ENCODE measurements at regions not wholly inside any gene's neighbourhood (a gene's known extent, or its start where the extent isn't known, plus 50 kb on each side); places are given as distances from the start of the nearest gene placed in this dataset.
A peak's percentile ranks its signal among the peaks of the same experiment; 100 is the strongest.

DNA sequence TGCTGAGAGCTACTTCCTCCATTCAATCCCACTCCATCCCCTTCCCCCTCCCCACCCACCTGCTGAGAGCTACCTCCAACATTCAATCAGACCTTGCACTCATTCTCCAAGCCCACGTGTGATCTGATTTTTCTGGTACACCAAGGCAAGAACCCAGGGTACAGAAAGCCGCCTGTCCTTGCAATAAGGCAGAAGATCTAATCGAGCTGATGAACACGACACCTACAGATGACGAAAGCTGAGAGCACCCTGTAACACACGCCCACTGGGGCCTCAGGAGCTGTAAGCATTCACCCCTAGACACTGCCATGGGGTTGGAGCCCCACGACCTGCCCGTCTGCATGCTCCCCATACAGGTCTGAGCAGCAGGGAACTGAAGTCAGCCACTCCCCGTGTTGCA lies 58.3 kb downstream of the TRIML1 start:
- Histone ChIP-seq H3K18ac (ENCODE audit: low read length) (no peak overlapping the region), H3K27me3 (ENCODE audit: control insufficient read depth in 3 of 3, insufficient read depth in 3 of 3, low read depth in 1 of 3, low read length in 3 of 3) (no peaks in the 10 kb centered on the region), H3K4me2 (ENCODE audit: insufficient read depth, low read length, poor library complexity, severe bottlenecking) (no peak overlapping the region), H3K9me3 (replicated peaks in 1 of 2; ENCODE audit: control insufficient read depth in 2 of 2, insufficient read depth in 1 of 2, low read depth in 1 of 2, low read length in 2 of 2) (no peaks in the 10 kb centered on the region), H2BK12ac (ENCODE audit: low read length) (no peak overlapping the region), H3K9ac (ENCODE audit: low read depth, low read length, poor library complexity) (no peak overlapping the region), H2BK15ac (ENCODE audit: low read length) (peak overlapping the region; percentile 55), H4K91ac (ENCODE audit: low read depth, low read length, poor library complexity) (no peak overlapping the region), H3K23ac (ENCODE audit: low read depth, low read length, poor library complexity) (no peak overlapping the region), H4K8ac (ENCODE audit: low read depth, low read length) (no peak overlapping the region), H3K4ac (ENCODE audit: low read length) (no peak overlapping the region), H2AK5ac (ENCODE audit: low read depth, low read length) (no peak overlapping the region), H3K4me3 (ENCODE audit: low read length in 2 of 2) (peak overlapping the region in 1 of 2 donors; percentile 29), H3K4me1 (ENCODE audit: control insufficient read depth in 2 of 2, insufficient read depth in 1 of 2, low read depth in 1 of 2, low read length in 2 of 2) (no peaks in the 10 kb centered on the region), H2AFZ (ENCODE audit: low read length) (no peak overlapping the region), H2BK5ac (ENCODE audit: low read length) (peak overlapping the region; percentile 82), H3K79me1 (ENCODE audit: low read depth, low read length) (no peaks in the 10 kb centered on the region), H3K27ac (replicated peaks; ENCODE audit: low read length) (no peak overlapping the region), H3K36me3 (replicated peaks in 1 of 2; ENCODE audit: control insufficient read depth in 2 of 2, insufficient read depth in 2 of 2, low read length in 2 of 2) (no peaks in the 10 kb centered on the region), H2BK120ac (ENCODE audit: low read depth, low read length) (no peak overlapping the region), H3K14ac (ENCODE audit: low read length) (no peak overlapping the region)
- WGBS, 2 donors (ENCODE audit: extremely low coverage in 2 of 2, insufficient read length in 2 of 2, insufficient replicate concordance in 1 of 2) = no CpG with 5 or more reads among the region's 9 CpGs
- DNase-seq (ENCODE audit: low spot score) = no peak

DNA sequence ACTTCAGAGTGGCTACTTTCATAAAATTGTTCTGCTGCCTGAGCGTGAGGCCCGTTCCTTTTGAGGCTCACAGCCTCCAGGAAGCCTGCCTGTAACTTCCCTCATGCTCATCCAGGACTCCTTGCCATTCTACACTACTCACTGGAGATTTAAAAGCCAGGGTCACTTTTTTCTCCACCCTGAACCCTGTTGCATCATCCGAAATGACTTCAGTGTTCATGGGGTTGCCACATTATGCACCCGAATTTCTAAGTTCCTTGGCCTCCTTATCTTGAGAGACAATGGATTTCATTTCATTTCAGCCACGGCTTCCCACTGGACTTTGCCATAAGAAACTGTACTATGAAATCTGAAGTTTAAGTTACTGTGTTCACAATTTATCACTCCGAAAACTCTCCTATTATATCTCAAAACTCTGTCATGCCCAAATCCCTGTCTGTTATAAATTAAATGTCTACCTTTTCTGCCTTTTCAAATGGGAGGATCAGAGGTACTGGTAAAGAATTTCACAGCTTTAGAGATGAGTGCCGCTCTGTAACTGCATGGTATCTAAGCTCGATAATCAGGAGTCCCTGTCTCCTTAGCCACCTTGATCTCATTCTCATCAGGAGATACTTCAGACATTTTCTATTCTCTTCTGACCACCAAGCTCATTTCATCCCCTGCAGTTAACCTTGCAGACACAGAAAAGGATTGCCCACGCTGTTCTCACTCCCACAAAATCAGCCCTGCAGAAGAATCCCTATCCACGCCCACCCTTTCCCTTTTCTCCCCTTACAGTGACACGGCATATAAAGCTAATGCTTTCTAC lies 59.9 kb downstream of the TRIML1 start:
- Histone ChIP-seq H3K9me3 (replicated peaks in 1 of 2; ENCODE audit: control insufficient read depth in 2 of 2, insufficient read depth in 1 of 2, low read depth in 1 of 2, low read length in 2 of 2) (no peaks in the 10 kb centered on the region), H3K36me3 (replicated peaks in 1 of 2; ENCODE audit: control insufficient read depth in 2 of 2, insufficient read depth in 2 of 2, low read length in 2 of 2) (no peaks in the 10 kb centered on the region), H3K9ac (ENCODE audit: low read depth, low read length, poor library complexity) (no peak overlapping the region), H2AK5ac (ENCODE audit: low read depth, low read length) (no peak overlapping the region), H3K4me3 (ENCODE audit: low read length in 2 of 2) (no peak overlapping the region), H2BK120ac (ENCODE audit: low read depth, low read length) (no peak overlapping the region), H4K91ac (ENCODE audit: low read depth, low read length, poor library complexity) (no peak overlapping the region), H3K27me3 (ENCODE audit: control insufficient read depth in 3 of 3, insufficient read depth in 3 of 3, low read depth in 1 of 3, low read length in 3 of 3) (no peaks in the 10 kb centered on the region), H2BK12ac (ENCODE audit: low read length) (no peak overlapping the region), H3K27ac (replicated peaks; ENCODE audit: low read length) (no peak overlapping the region), H4K8ac (ENCODE audit: low read depth, low read length) (no peak overlapping the region), H3K4me2 (ENCODE audit: insufficient read depth, low read length, poor library complexity, severe bottlenecking) (no peak overlapping the region), H3K18ac (ENCODE audit: low read length) (no peak overlapping the region), H2AFZ (ENCODE audit: low read length) (no peak overlapping the region), H2BK15ac (ENCODE audit: low read length) (no peak overlapping the region), H2BK5ac (ENCODE audit: low read length) (no peak overlapping the region), H3K23ac (ENCODE audit: low read depth, low read length, poor library complexity) (no peak overlapping the region), H3K4me1 (ENCODE audit: control insufficient read depth in 2 of 2, insufficient read depth in 1 of 2, low read depth in 1 of 2, low read length in 2 of 2) (no peaks in the 10 kb centered on the region), H3K79me1 (ENCODE audit: low read depth, low read length) (no peaks in the 10 kb centered on the region), H3K4ac (ENCODE audit: low read length) (no peak overlapping the region), H3K14ac (ENCODE audit: low read length) (no peak overlapping the region)
- no CpG with 5 or more reads among the region's 11 CpGs for WGBS, 2 donors (ENCODE audit: extremely low coverage in 2 of 2, insufficient read length in 2 of 2, insufficient replicate concordance in 1 of 2)
- DNase-seq (ENCODE audit: low spot score) = no peak

DNA sequence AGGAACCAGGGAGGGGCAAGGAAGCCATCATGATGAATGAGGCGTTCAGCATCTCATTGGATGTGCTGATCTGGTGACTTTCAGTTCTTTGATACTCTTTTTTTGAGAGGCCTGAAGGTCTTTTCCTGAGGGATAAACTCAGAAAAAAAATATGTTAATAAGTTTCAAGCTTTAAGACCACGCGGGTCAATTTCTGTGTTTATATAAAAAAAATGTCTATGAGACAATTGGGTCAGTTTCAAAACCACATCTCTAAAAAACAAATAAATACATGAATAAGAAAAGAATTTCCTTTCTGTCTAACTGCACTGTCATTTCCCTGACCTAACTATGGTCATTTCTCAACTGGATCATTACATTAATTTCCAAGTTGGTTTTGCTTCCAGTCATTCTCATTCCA lies 62.6 kb downstream of the TRIML1 start:
- Histone ChIP-seq H3K27ac (replicated peaks; ENCODE audit: low read length) (no peak overlapping the region), H3K27me3 (ENCODE audit: control insufficient read depth in 3 of 3, insufficient read depth in 3 of 3, low read depth in 1 of 3, low read length in 3 of 3) (no peaks in the 10 kb centered on the region), H2BK15ac (ENCODE audit: low read length) (no peak overlapping the region), H3K18ac (ENCODE audit: low read length) (no peak overlapping the region), H2AFZ (ENCODE audit: low read length) (no peak overlapping the region), H4K91ac (ENCODE audit: low read depth, low read length, poor library complexity) (no peak overlapping the region), H2BK120ac (ENCODE audit: low read depth, low read length) (no peak overlapping the region), H3K4me1 (ENCODE audit: control insufficient read depth in 2 of 2, insufficient read depth in 1 of 2, low read depth in 1 of 2, low read length in 2 of 2) (no peaks in the 10 kb centered on the region), H3K4ac (ENCODE audit: low read length) (no peak overlapping the region), H4K8ac (ENCODE audit: low read depth, low read length) (no peak overlapping the region), H2AK5ac (ENCODE audit: low read depth, low read length) (no peak overlapping the region), H2BK5ac (ENCODE audit: low read length) (no peak overlapping the region), H3K4me3 (ENCODE audit: low read length in 2 of 2) (no peak overlapping the region), H3K9me3 (replicated peaks in 1 of 2; ENCODE audit: control insufficient read depth in 2 of 2, insufficient read depth in 1 of 2, low read depth in 1 of 2, low read length in 2 of 2) (no peaks in the 10 kb centered on the region), H3K9ac (ENCODE audit: low read depth, low read length, poor library complexity) (no peak overlapping the region), H2BK12ac (ENCODE audit: low read length) (no peak overlapping the region), H3K23ac (ENCODE audit: low read depth, low read length, poor library complexity) (no peak overlapping the region), H3K79me1 (ENCODE audit: low read depth, low read length) (no peaks in the 10 kb centered on the region), H3K14ac (ENCODE audit: low read length) (no peak overlapping the region), H3K4me2 (ENCODE audit: insufficient read depth, low read length, poor library complexity, severe bottlenecking) (no peak overlapping the region), H3K36me3 (replicated peaks in 1 of 2; ENCODE audit: control insufficient read depth in 2 of 2, insufficient read depth in 2 of 2, low read length in 2 of 2) (no peaks in the 10 kb centered on the region)
- no CpG with 5 or more reads among the region's 3 CpGs for WGBS, 2 donors (ENCODE audit: extremely low coverage in 2 of 2, insufficient read length in 2 of 2, insufficient replicate concordance in 1 of 2)
- no peak for DNase-seq (ENCODE audit: low spot score)

- Histone ChIP-seq H3K36me3 (replicated peaks in 1 of 2; ENCODE audit: control insufficient read depth in 2 of 2, insufficient read depth in 2 of 2, low read length in 2 of 2) (no peaks in the 10 kb centered on the region), H3K4me1 (ENCODE audit: control insufficient read depth in 2 of 2, insufficient read depth in 1 of 2, low read depth in 1 of 2, low read length in 2 of 2) (no peaks in the 10 kb centered on the region), H3K27me3 (ENCODE audit: control insufficient read depth in 3 of 3, insufficient read depth in 3 of 3, low read depth in 1 of 3, low read length in 3 of 3) (no peaks in the 10 kb centered on the region), H2BK5ac (ENCODE audit: low read length) (no peak overlapping the region), H2AK5ac (ENCODE audit: low read depth, low read length) (no peak overlapping the region), H3K4me2 (ENCODE audit: insufficient read depth, low read length, poor library complexity, severe bottlenecking) (no peak overlapping the region), H3K79me1 (ENCODE audit: low read depth, low read length) (no peaks in the 10 kb centered on the region), H3K14ac (ENCODE audit: low read length) (no peak overlapping the region), H2AFZ (ENCODE audit: low read length) (no peak overlapping the region), H4K91ac (ENCODE audit: low read depth, low read length, poor library complexity) (no peak overlapping the region), H3K9ac (ENCODE audit: low read depth, low read length, poor library complexity) (no peak overlapping the region), H2BK12ac (ENCODE audit: low read length) (peak overlapping the region; percentile 6), H3K9me3 (replicated peaks in 1 of 2; ENCODE audit: control insufficient read depth in 2 of 2, insufficient read depth in 1 of 2, low read depth in 1 of 2, low read length in 2 of 2) (peaks cover 0 to 3% of the 10 kb centered on the region in 2 donors), H4K8ac (ENCODE audit: low read depth, low read length) (peak overlapping the region; percentile 99), H3K4ac (ENCODE audit: low read length) (no peak overlapping the region), H2BK120ac (ENCODE audit: low read depth, low read length) (no peak overlapping the region), H2BK15ac (ENCODE audit: low read length) (no peak overlapping the region), H3K27ac (replicated peaks; ENCODE audit: low read length) (no peak overlapping the region), H3K4me3 (ENCODE audit: low read length in 2 of 2) (no peak overlapping the region), H3K23ac (ENCODE audit: low read depth, low read length, poor library complexity) (no peak overlapping the region), H3K18ac (ENCODE audit: low read length) (no peak overlapping the region)
- WGBS, 2 donors (ENCODE audit: extremely low coverage in 2 of 2, insufficient read length in 2 of 2, insufficient replicate concordance in 1 of 2) = 100% methylated on average over 2 of the region's 3 CpGs; no CpG with 5 or more reads in 1 of the 2 donors
- DNase-seq (ENCODE audit: low spot score) = no peak
These were observed 67.5 kb downstream of the TRIML1 start for GRCh38 chr4:188206783-188207182.

Measured in neuronal stem cell (in vitro differentiated cells).